Pancreas (tissue), 10 donors: ENCODE measurements at regions not wholly inside any gene's neighbourhood (a gene's known extent, or its start where the extent isn't known, plus 50 kb on each side); places are given as distances from the start of the nearest gene placed in this dataset.

Experiments used
- ATAC-seq, 4 donors: fragments of 200-7000 bp; cut with Tn5 transposase; one replicate each; pipeline versions ENCODE4 v1.8.0 to v1.9.1; 2020; ENCODE audit warnings: mild to moderate bottlenecking in 4 of 4, moderate library complexity in 4 of 4
- DNase-seq, 6 donors: peaks; one replicate each; pipeline ENCODE4 v3.0.0-alpha.2; 2020
- FAIRE-seq: peaks from 2 replicates; lab custom pipeline; 2012; peaks lifted over from hg19 to GRCh38; lab: Jason Lieb, UNC
- H3K27ac ChIP-seq, 4 donors: fragments of 200-600 bp; sonication (generic); 1 replicate in 3 of 4; 2 replicates in 1 of 4; pipeline versions ENCODE4 v1.5.0 to v1.8.0; 2020
- H3K27me3 ChIP-seq, 4 donors: fragments of 200-600 bp; one replicate each; pipeline ENCODE4 v1.8.0; 2021
- H3K36me3 ChIP-seq, 3 donors: fragments of 200-600 bp; sonication (generic) in 1 of 3; one replicate each; pipeline versions ENCODE4 v1.5.0 to v1.8.0; 2020 to 2021
- H3K4me1 ChIP-seq, 3 donors: fragments of 200-600 bp; one replicate each; pipeline ENCODE4 v1.8.0; 2021
- H3K4me3 ChIP-seq, 4 donors: fragments of 200-600 bp; sonication (generic) in 2 of 4; one replicate each; pipeline versions ENCODE4 v1.5.0 to v1.8.0; 2020 to 2021
- H3K9me3 ChIP-seq, 4 donors: fragments of 200-600 bp; one replicate each; pipeline ENCODE4 v1.8.0; 2021
- WGBS, 2 donors: extraction: QIAGEN DNeasy Blood & Tissue Kit; methylation state at CpG; one replicate each; pipeline ENCODE4 v1.1.7; 2013; 5-methylcytosine and 5-hydroxymethylcytosine counted together
- intact Hi-C, 3 donors: fragments of 100-400 bp; cut with DNase I; formaldehyde crosslinking; loops; one replicate each; pipeline versions ENCODE4 v1.11.1 to v1.14.2; 2022
- TF ChIP-seq, protein P1 (sequence below), 4 donors: fragments of 200-600 bp; sonication (generic) in 3 of 4; IDR thresholded peaks; one replicate each; pipeline versions ENCODE4 v1.5.0 to v1.8.0; 2021; ENCODE audit warnings: antibody characterized with exemption in 4 of 4
- donor health status: healthy with polysubstance abuse.
- donor health status: DM: no; HTN: no; CAD: no; lungs with moderate emphysema.
- donor health status: DM: no; HTN: no; CAD: no.
- donor health status: control.
- donor health status: control.
- donor health status: Bipolar disorder and iron deficiency.
- donor health status: DM: yes; HTN: yes; CAD: no.
- donor health status: DM: no; HTN: no; CAD: no.
- donor health status: DM: no; HTN: no; CAD: no.
- donor health status: DM: yes; HTN: yes; CAD: no.

- ATAC-seq (no peak), DNase-seq (no peak), FAIRE-seq (no peak)
- no peak overlapping the region for H3K27ac ChIP-seq
- no peak overlapping the region for H3K4me3 ChIP-seq
- intact Hi-C loops: no loop called here
- H3K4me1 ChIP-seq: peaks cover 0 to 9% (median 5%) of the 10 kb centered on the region in 3 donors
- no peaks in the 10 kb centered on the region for H3K9me3 ChIP-seq
- TF ChIP-seq, protein P1, sequence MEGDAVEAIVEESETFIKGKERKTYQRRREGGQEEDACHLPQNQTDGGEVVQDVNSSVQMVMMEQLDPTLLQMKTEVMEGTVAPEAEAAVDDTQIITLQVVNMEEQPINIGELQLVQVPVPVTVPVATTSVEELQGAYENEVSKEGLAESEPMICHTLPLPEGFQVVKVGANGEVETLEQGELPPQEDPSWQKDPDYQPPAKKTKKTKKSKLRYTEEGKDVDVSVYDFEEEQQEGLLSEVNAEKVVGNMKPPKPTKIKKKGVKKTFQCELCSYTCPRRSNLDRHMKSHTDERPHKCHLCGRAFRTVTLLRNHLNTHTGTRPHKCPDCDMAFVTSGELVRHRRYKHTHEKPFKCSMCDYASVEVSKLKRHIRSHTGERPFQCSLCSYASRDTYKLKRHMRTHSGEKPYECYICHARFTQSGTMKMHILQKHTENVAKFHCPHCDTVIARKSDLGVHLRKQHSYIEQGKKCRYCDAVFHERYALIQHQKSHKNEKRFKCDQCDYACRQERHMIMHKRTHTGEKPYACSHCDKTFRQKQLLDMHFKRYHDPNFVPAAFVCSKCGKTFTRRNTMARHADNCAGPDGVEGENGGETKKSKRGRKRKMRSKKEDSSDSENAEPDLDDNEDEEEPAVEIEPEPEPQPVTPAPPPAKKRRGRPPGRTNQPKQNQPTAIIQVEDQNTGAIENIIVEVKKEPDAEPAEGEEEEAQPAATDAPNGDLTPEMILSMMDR (IDR thresholded peaks at IDR 0.05): no peak
- WGBS, 2 donors: 89 to 90% methylated on average over 5 of the region's 5 CpGs
- no peaks in the 10 kb centered on the region for H3K27me3 ChIP-seq
- no peaks in the 10 kb centered on the region for H3K36me3 ChIP-seq
These were observed 54.7 kb upstream of the CTPS1 start for GRCh38 chr1:40924767-40925166.

DNA sequence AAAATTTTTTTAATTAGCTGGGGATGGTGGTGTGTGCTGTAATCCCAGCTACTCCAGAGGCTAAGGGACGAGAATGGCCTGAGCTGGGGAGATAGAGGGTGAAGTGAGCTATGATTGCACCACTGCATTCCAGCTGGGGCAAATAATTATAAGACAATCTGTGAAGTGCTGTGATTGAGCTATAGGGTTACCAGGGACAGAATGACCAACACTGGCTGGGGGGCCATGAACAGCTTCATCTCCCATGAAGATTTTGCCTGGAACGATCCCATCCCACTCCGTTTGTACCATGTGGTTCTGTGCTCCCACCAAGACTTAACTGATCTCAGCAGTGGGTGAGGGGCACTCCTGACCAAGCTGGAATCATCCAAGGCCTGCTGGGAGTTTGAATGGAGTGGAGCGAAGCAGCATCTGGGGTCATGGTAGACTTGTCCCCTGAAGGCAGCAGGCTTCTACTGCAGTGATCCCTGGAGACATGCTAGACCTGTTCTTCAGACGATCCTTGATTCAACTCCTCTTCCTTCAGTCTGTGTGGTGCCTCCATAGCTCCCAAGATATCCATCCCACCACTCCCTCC lies 53.6 kb upstream of the CTPS1 start:
- H3K27ac ChIP-seq: no peak overlapping the region
- no peak for FAIRE-seq

DNA sequence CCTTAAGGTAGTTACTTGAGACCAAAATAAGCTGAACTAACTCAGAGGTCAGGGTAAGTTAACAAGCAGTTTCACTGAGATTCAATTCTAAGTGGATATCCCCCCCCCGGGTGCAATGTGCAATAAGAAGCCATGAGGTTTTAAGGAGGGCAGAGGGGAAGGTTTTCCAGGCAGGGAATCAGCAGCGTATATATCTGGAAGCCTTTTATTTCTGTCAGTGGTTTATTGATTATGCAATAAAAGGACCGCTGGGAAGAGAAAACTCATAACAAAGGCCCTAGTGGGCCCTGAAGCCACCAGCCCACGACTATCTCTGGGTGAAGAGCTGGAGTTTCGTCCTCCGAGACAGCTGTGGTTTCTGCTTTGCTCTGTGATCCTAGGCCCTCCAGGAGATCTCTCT lies 53.1 kb upstream of the CTPS1 start:
- Histone ChIP-seq H3K9me3 (no peaks in the 10 kb centered on the region), H3K4me1 (peaks cover 8 to 12% (median 10%) of the 10 kb centered on the region in 3 donors), H3K4me3 (no peak overlapping the region), H3K27ac (no peak overlapping the region), H3K36me3 (no peaks in the 10 kb centered on the region), H3K27me3 (no peaks in the 10 kb centered on the region)
- peak in 1 of 6 donors; percentile 10 for DNase-seq
- ATAC-seq: no peak
- no peak for FAIRE-seq
- intact Hi-C loops: no loop called here
- TF ChIP-seq, protein P1 (IDR thresholded peaks at IDR 0.05): no peak
- WGBS, 2 donors: 62 to 67% methylated on average over 6 of the region's 6 CpGs

More for the DNA sequence above, 53.6 kb upstream of the CTPS1 start:
- no peak overlapping the region for H3K4me3 ChIP-seq
- intact Hi-C loops: no loop called here
- H3K36me3 ChIP-seq: no peaks in the 10 kb centered on the region
- TF ChIP-seq, protein P1 (IDR thresholded peaks at IDR 0.05): no peak
- DNase-seq (peak in 1 of 6 donors; percentile 17), ATAC-seq (no peak)
- H3K4me1 ChIP-seq: peaks cover 8 to 12% (median 10%) of the 10 kb centered on the region in 3 donors
- H3K27me3 ChIP-seq: no peaks in the 10 kb centered on the region
- H3K9me3 ChIP-seq: no peaks in the 10 kb centered on the region
- 82 to 89% methylated on average over 5 of the region's 5 CpGs for WGBS, 2 donors

DNA sequence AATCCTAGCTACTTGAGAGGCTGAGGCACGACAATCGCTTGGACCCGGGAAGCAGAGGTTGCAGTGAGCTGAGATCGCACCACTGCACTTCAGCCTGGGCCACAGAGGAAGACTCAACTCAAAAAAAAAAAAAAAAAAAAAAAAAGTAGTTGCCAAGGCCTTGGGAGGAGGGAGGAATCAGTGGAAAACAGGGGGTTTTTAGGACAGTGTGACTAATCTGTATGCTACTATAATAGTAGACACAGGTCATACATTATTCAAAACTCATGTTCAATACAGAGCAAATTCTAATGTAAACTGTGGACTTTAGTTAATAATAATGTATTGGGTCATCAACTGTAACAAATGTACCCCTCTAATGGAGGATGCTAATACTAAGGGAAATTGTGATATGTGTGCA lies 51.7 kb upstream of the CTPS1 start:
- intact Hi-C loops: no loop called here
- Histone ChIP-seq H3K36me3 (no peaks in the 10 kb centered on the region), H3K9me3 (no peaks in the 10 kb centered on the region), H3K27ac (no peak overlapping the region), H3K27me3 (no peaks in the 10 kb centered on the region), H3K4me3 (no peak overlapping the region), H3K4me1 (peaks cover 8 to 12% (median 10%) of the 10 kb centered on the region in 3 donors)
- WGBS, 2 donors: 91 to 98% methylated on average over 4 of the region's 4 CpGs
- no peak for DNase-seq
- ATAC-seq: no peak
- TF ChIP-seq, protein P1 (IDR thresholded peaks at IDR 0.05): no peak
- FAIRE-seq: no peak

DNA sequence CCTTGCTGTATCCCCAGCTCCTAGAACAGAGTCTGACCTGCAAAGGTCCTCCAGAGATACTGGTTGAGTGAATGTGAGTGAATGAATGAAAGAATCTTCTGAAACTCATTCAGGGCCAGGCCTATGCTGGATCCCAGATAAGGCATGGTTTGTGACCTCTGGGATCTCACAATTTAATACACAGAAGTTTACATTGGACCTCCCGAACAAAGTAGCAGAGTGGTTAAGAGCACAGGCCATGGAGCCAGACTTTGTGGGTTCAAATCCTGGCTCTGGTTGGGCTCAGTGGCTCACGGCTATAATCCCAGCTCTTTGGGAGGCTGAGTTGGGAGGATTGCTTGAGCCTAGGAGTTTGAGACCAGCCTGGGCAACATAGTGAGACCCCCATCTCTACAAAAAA lies 50.8 kb upstream of the CTPS1 start:
- intact Hi-C loops: no loop called here
- FAIRE-seq (no peak), ATAC-seq (no peak), DNase-seq (peak in 1 of 6 donors; percentile 15)
- TF ChIP-seq, protein P1 (IDR thresholded peaks at IDR 0.05): no peak
- 99 to 100% methylated on average over 2 of the region's 2 CpGs for WGBS, 2 donors
- no peaks in the 10 kb centered on the region for H3K27me3 ChIP-seq
- no peak overlapping the region for H3K27ac ChIP-seq
- peaks cover 8 to 12% (median 10%) of the 10 kb centered on the region in 3 donors for H3K4me1 ChIP-seq
- H3K9me3 ChIP-seq: no peaks in the 10 kb centered on the region
- H3K36me3 ChIP-seq: no peaks in the 10 kb centered on the region
- H3K4me3 ChIP-seq: no peak overlapping the region
